ENCODE measurements at regions not wholly inside any gene's neighbourhood (a gene's known extent, or its start where the extent isn't known, plus 50 kb on each side); places are given as distances from the start of the nearest gene placed in this dataset.
"Not testable (repeated sequence)": the region's sequence is repeated elsewhere in the genome, so short reads cannot be mapped to it uniquely, and the experiment has no call there.

- DNase-seq, result no peak
Measured at GRCh38 chr2:11997142-11997541, 250.7 kb downstream of the LPIN1 start.

GRCh38 chr2:11998218-11998617, 251.8 kb downstream of the LPIN1 start:
- no peak for DNase-seq

DNA sequence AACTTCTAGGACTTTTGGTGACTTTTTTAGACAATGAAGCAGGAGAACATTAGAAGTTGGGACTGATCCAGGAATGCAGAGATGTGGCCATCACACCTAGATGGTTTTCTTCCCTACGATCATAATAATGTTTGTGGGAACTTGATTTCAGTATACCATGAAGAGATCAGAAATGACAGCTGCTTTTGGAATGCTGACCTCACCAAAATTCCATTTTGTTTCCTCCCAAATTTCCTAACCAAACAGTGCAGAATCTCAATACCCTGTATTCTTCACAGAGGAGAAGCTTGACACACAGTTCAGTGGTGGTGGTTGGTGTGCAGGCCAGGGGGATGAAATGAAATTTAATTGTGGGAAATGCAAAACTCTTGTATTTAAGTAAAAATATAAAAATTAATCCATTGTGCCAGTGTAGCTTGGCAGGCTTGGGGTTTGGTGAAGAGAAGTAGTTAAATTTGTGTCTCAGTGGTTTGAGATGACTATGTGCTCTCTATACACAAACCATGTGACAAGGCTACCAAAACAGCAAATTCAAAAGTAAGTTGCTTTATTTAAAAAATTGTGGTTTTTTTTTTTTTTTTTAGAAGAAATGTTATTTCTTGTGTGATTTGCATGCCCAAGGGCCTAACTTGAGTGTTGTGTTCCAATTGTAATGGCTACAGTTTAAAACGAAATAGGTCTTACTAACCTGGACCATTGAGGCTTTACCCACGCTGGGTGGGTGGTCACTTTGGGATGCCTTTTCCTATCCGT, 252.4 kb downstream of the LPIN1 start:
- no peak for DNase-seq

DNA sequence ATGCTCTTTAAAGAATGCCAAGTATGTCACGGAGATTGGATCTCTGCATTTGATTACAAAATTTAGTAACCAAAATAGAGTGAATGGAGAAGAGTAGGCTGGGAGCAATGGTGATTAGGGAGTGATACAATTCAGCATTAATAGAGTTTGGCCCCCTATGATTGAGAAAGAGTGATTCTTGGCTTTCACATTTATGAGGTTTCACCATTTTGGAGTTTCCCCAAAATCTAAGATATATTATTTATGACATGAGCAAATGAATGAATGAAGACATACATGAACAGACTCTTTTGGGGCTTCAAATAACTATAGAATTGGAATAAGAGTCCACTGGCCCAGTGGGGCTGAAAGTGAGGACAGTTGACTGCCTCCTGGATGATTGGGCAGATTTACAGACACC, 255.2 kb downstream of the LPIN1 start:
- DNase-seq, result no peak

DNA sequence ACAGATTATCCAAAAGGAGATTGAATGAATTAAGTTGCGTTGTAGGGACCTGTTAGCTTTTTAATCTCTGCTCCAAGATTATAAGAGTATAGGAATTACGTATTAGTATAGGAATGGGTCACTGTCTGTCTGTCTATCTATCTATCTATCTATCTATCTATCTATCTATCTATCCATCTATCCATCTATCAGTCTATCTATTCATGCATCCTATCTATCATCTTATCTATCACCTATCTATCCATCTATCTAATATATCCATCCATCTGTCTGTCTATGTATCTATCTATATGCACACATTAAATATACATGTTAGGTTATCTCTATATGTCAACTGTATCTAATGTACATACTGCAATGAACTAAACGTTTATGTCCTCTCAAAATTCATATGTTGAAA, 255.8 kb downstream of the LPIN1 start:
- DNase-seq, result no peak

- DNase-seq, result no peak
Measured at GRCh38 chr2:12004713-12005112, 258.3 kb downstream of the LPIN1 start.

- DNase-seq, result no peak
Measured at GRCh38 chr2:12005886-12006681, 259.7 kb downstream of the LPIN1 start.

GRCh38 chr2:12006850-12007249, 260.4 kb downstream of the LPIN1 start:
- DNase-seq, result no peak

GRCh38 chr2:12007282-12007681, 260.9 kb downstream of the LPIN1 start:
- DNase-seq, result no peak

GRCh38 chr2:12008425-12009061, 262.1 kb downstream of the LPIN1 start:
- no peak for DNase-seq

GRCh38 chr2:12009323-12009905, 263.0 kb downstream of the LPIN1 start:
- no peak for DNase-seq

GRCh38 chr2:12010059-12010458, 263.6 kb downstream of the LPIN1 start:
- DNase-seq, result no peak

GRCh38 chr2:12010779-12011178, 264.3 kb downstream of the LPIN1 start:
- DNase-seq, result no peak

GRCh38 chr2:12014088-12014960, 267.9 kb downstream of the LPIN1 start:
- DNase-seq, result no peak

- no peak for DNase-seq
Measured at GRCh38 chr2:12017499-12018157, 271.2 kb downstream of the LPIN1 start.

DNA sequence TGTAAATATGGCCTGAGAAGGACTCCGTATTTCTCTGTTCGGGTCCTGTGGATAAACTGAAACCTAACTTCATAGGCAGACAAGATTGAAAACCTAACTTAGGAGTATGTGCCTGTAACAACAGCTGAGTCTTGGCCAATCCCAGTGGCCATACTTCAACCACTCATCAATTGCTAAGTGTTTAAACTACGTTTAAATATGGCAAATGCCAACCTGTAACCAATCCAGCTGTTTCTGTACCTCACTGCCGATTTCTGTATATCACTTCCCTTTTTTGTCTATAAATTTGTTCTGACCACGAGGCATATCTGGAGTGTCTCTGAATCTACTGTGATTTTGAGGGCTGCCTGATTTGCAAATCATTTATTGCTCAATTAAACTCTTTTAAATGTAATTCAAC, 272.3 kb downstream of the LPIN1 start:
- DNase-seq, result not testable (repeated sequence)

DNA sequence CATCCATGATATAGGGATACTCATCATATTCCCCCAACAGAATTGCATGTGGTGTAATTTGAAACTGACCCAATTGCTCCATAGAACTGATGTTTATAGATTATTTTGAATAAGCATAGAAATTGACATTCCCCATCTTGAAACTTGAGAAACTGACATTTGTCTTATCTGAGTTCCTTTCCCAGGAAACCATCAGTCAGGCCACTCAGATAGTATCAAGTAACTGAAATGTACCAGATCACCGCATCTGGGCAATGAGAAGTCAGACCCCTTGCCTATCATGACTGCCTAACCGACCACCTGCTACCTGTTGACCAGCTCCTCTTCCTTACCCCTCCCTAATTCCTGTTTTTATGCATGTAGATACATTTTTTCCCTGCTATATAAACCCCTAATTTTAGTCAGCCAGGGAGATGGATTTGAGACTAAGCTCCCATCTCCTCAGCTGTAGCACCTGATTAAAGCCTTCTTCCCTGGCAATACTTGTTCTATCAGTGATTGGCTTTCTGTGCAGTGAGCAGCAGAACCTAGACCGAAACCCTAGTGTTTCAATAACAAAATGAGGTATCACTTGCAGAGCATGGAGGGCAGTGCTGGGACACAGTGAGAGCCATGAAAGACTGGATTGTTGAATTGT, 274.5 kb downstream of the LPIN1 start:
- DNase-seq, result no peak

DNA sequence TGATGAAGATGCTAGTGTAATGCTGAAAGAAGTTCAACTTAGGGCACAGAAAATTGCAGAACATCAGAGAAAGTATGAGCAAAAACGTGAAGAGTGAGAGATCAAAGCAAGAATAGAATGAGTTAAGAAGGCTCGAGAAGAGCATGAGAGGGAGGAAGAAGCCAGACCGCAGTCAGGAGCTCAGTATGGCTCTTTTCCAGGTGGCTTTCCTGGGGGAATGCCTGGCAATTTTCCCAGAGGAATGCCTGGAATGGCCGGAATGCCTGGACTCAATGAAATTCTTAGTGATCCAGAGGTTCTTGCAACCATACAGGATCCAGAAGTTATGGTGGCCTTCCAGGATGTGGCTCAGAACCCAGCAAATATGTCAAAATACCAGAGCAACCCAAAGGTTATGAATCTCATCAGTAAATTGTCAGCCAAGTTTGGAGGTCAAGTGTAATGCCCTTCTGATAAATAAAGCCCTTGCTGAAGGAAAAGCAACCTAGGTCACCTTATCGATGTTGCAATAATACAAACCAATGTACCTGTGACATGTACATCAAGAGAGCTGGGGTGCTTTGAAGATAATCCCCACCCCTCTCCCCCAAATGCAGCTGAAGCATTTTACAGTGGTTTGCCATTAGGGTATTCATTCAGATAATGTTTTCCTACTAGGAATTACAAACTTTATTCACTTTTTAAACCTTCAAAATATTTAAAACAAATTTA, 277.9 kb downstream of the LPIN1 start:
- DNase-seq, result not testable (repeated sequence)

DNA sequence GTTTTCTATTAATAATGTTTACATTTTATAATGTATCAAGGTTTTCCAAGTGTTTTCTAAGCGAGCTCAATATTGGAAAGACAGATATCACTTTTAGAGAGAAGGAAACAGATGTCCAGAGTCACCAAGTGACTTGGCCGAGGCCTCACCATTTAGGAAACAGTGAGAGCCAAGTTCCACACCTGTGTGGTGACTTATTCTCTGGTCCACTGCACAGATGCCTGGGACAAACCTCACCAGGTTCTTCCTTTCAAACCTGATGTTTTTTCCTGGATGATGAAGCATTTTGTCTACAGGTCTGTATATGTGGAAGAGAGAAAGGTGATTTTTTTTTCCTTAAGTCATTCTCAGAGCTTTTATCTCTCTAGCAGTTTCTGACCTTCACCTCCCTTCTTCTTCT, 280.7 kb downstream of the LPIN1 start:
- DNase-seq, result no peak

DNA sequence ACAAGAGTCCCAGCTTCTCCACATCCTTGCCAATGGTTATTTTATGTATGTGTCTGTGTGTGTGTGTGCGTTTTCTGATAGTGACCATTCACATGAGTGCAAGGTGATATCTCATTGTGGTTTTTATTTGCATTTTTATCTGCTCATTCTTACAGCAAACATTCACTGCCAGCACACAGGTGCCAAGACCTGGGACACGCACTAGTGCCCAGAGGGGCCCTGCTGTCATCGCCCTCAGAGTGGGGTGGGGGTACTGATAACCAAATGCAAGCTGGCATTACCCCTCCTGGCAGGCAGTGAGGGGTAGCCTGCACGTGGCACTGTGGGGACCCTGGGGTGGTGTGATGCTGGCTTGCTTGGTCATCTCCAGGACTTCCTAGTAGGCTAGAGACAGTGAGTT, 285.4 kb downstream of the LPIN1 start:
- no peak for DNase-seq

DNA sequence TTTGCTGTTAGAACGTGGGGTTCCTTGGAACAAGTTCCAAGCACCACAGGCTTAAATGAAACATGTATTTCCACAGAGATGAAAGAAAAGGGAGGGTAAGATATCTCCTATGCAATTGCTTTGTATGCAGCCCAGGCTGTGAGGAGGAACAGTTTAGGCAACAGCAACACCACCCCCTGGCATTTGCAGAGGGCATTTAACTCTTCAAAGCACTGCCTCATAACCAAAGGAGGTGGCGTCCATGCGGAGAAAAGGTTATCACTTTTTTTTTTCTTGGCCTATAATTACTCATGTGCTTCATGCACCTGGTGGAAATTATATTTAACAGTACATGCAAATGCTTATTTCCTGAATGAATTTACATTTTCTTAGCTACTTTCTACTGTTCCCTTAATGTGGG, 286.0 kb downstream of the LPIN1 start:
- no peak for DNase-seq

Measured in NCI-H1436 treated with DMSO at 0.1 percent for 48 hours (cell line).